SK-N-MC (cell line): ENCODE measurements at regions not wholly inside any gene's neighbourhood (a gene's known extent, or its start where the extent isn't known, plus 50 kb on each side); places are given as distances from the start of the nearest gene placed in this dataset.

ENCODE experiments used
- EZH2 ChIP-seq: fragments of 200-600 bp; sonication (generic); IDR thresholded peaks from one replicate; pipeline ENCODE4 v1.6.1; 2017; ENCODE audit warnings: antibody characterized with exemption
- FOXP2 ChIP-seq: optimal IDR thresholded peaks from 2 replicates; pipeline ENCODE3; 2011; ENCODE audit warnings: mild to moderate bottlenecking, moderate library complexity; ENCODE audit not compliant: insufficient read depth; ENCODE audit errors: extremely low read length, control extremely low read depth
- POLR2AphosphoS5 ChIP-seq: IDR thresholded peaks from 2 replicates; pipeline ENCODE4 v1.6.1; 2012; ENCODE audit warnings: mild to moderate bottlenecking, low read depth, low read length, borderline replicate concordance

GRCh38 chr10:118957966-118958365, 71.5 kb upstream of the NANOS1 start:
- TF ChIP-seq POLR2AphosphoS5 (no peak), EZH2 (no peak), FOXP2 (no peak)
